ENCODE measurements at regions not wholly inside any gene's neighbourhood (a gene's known extent, or its start where the extent isn't known, plus 50 kb on each side); places are given as distances from the start of the nearest gene placed in this dataset.

DNA sequence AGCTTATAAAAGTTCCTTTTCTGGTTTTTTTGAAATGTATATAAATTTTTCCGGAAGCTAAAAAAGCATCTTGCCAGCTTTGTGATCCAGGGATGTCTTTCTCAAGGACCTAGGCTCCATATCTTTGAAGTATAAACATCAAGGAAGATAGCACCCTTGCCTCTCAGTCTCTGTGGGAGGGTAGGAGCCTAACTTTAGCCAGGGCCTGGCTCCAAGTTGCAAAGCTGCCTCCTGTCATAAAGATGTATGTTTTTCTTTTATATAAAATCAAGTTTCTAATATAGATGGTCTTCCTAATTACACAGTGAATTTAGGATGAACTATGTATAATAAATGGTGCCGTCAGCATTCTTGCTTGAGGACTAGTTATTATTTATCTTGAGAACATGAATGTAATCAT lies 612.6 kb upstream of the USP15 start:
- TF ChIP-seq, protein P1, sequence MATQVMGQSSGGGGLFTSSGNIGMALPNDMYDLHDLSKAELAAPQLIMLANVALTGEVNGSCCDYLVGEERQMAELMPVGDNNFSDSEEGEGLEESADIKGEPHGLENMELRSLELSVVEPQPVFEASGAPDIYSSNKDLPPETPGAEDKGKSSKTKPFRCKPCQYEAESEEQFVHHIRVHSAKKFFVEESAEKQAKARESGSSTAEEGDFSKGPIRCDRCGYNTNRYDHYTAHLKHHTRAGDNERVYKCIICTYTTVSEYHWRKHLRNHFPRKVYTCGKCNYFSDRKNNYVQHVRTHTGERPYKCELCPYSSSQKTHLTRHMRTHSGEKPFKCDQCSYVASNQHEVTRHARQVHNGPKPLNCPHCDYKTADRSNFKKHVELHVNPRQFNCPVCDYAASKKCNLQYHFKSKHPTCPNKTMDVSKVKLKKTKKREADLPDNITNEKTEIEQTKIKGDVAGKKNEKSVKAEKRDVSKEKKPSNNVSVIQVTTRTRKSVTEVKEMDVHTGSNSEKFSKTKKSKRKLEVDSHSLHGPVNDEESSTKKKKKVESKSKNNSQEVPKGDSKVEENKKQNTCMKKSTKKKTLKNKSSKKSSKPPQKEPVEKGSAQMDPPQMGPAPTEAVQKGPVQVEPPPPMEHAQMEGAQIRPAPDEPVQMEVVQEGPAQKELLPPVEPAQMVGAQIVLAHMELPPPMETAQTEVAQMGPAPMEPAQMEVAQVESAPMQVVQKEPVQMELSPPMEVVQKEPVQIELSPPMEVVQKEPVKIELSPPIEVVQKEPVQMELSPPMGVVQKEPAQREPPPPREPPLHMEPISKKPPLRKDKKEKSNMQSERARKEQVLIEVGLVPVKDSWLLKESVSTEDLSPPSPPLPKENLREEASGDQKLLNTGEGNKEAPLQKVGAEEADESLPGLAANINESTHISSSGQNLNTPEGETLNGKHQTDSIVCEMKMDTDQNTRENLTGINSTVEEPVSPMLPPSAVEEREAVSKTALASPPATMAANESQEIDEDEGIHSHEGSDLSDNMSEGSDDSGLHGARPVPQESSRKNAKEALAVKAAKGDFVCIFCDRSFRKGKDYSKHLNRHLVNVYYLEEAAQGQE (tag by site-specific recombination; IDR thresholded peaks at IDR 0.05): no peak
- TF ChIP-seq ZNF837 (tag by site-specific recombination; IDR thresholded peaks at IDR 0.05): no peak
- TF ChIP-seq KLF9 (tag by site-specific recombination; IDR thresholded peaks at IDR 0.05; ENCODE audit: low read depth): no peak
- no peak for TF ChIP-seq ZNF394 (tag by site-specific recombination; IDR thresholded peaks at IDR 0.05; ENCODE audit: borderline replicate concordance)
- no peak for TF ChIP-seq KLF8 (tag by site-specific recombination; IDR thresholded peaks at IDR 0.05)
- no peak for TF ChIP-seq ZNF654 (tag by site-specific recombination; IDR thresholded peaks at IDR 0.05; ENCODE audit: low read depth)

All from HEK293 (cell line).